GM18870 (cell line): ENCODE measurements at regions not wholly inside any gene's neighbourhood (a gene's known extent, or its start where the extent isn't known, plus 50 kb on each side); places are given as distances from the start of the nearest gene placed in this dataset.

Source experiments
- ATAC-seq: cut with Tn5 transposase; IDR thresholded peaks from one replicate; pipeline ENCODE4 v1.9.1; 2021; ENCODE audit warnings: moderate library complexity; ENCODE audit not compliant: unreplicated experiment

DNA sequence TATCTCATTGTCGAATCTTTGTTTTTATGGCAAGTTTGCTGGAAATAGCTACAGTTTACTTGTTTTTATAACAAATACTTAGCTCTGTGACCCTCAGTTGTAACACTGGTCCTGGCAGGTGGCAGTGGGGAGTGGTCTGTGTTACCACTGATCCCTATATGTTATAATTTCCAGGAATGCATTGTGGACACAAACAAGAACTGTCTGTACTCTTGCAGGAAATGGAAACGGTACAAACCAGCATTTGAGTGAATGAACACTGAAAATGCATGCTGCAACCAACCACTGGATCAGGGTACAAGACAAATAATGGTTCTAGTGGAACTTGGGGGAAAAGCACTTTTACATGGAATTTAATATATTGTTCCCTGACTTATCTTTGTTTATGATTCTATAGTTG lies 66.5 kb upstream of the PJA2 start:
- no peak for ATAC-seq

DNA sequence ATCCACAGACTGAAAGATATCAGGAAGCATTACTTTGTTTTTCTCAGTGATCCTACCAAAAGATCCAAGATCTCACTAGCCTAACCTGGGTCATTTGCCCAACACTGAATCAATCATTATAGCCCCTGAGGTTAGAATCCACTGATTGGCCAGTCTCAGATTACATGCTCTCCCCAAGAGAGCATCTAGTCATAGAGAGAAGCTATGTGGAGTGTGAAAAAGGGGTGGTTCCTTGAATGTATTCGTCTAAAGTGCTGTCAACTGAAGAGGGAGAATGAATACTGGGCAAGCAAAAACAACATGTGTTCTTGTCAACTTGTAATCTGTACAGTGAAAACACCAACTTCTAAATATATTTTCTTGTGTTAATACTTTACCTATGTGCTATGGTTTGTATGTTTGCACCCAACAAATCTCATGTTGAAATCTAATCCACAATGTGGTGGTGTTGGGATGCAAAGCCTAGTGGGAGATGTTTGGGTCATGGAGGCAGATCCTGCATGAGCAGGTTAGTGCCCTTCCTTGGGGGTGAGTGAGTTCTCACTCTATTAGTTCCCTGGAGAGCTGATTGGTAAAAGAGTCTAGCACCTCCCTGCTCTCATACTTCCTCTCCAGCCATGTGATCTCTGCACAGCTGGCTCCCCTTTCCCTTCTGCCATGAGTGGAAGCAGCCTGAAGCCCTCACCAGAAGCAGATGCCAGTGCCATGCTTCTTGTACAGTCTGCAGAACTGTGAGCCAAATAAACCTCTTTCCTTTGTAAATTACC lies 60.3 kb upstream of the PJA2 start:
- ATAC-seq, result no peak

DNA sequence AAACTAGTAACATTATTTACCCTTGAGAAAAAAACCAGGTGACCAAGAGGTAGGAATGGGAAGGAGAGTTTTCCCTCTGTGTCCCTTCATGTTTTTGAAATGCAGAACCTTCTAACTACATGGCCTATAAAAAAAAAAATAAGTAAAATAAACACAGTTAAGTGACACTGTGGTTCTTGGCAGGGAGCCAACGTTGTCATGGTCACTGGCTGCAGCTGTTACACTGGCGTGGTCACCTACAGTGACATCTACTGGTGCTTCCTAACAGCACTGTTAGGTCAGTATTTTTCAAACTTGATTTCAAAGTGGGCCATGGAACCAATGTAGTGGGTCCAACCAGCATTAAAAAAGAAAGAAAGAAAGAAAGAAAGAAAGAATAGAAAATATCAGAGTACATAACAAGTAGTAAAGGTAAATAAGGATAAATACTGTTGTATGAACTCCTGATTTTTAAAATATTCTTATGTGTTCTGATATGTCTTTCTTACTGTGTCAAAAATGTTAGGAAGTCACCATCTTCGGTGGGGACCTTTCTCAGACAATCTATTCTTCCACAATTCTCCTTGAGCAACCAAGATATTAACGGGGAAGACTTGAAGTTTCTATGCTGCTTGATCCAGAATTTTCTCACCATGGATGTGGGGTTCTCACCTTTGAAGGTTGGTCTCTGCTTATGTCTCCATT lies 59.1 kb upstream of the PJA2 start:
- peak; percentile 83 for ATAC-seq

DNA sequence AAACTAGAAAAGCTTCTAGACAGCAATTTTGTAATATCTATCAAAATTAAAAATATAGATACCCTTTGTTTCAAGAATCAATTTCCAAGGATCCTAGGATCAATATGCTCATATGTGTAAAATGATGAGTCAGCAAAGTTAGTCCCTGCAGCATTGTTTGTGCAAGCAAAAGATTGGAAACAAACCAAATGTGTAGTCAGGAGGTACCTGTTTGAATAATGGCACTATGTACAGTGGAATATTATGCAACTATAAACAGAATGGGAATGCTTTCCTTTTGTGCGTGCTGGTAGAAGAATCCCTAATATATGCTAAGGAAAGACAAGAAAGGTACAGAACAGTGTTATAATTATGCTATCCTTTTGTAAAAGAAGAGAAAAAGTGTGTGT lies 58.5 kb upstream of the PJA2 start:
- ATAC-seq, result no peak

DNA sequence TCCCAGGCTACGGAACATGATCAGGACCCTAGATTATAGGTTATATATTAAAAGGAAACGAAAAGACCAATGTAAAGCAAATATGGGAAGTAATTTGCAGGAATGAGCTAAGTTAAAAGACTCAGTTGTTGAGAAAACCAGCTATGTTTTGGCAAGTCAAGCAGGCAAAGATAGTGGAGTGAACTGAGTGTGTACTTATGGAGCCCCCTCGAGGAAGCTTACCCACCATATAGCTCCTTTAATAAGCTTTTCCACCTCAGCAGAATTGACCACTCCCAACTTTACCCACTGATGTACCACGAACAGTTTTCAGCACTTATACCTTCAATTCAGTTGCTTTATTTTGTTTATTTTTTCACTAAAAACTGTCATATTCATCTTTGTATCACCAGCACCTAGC lies 57.3 kb upstream of the PJA2 start:
- no peak for ATAC-seq
